Activated T-cell treated with anti-CD3 and anti-CD28 coated beads for 4 hours (primary cell): ENCODE measurements at regions not wholly inside any gene's neighbourhood (a gene's known extent, or its start where the extent isn't known, plus 50 kb on each side); places are given as distances from the start of the nearest gene placed in this dataset.
"Not testable (repeated sequence)": the region's sequence is repeated elsewhere in the genome, so short reads cannot be mapped to it uniquely, and the experiment has no call there.

Experiments used
- DNase-seq: peaks from one replicate; pipeline ENCODE4 v3.0.0-alpha.2; 2020

DNA sequence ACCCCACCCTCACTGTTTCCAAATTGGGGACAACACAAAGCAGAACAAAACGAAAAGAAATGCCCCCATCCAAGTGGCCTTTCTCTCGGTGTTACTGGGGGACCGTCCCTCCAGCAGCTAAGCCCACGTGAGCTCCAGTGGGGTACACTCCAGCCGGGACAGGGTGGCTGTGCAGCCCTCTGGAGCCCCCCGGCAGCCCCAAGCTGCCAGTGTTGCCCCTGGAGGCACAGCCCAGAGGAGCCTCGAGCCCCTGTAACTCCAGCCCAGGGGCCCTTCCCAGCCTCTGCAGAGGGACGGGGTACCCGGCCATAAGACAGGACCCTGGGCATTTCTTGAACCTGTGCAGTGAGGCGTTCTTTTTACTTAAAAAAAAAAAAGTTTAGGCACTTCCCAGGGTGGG lies 124.5 kb upstream of the KCTD7 start:
- no peak for DNase-seq

- DNase-seq = no peak
These were observed 123.7 kb upstream of the KCTD7 start for GRCh38 chr7:66505009-66505408.

- no peak for DNase-seq
These were observed 122.9 kb upstream of the KCTD7 start for GRCh38 chr7:66505531-66506451.

DNA sequence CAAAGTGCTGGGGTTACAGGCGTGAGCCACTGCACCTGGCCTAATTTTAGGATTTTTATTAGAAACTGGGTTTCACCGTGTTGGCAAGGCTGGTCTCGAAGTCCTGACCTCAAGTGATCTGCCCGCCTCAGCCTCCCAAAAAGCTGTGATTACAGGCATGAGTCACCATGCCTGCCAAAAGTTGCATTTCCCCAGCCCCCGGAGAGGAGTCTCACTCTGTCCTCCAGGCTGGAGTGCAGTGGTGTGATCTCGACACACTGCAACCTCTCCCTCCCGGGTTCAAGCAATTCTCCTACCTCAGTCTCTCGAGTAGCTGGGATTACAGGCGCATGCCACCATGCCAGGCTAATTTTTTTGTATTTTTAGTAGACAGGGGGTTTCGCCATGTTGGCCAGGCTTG lies 122.0 kb upstream of the KCTD7 start:
- not testable (repeated sequence) for DNase-seq

DNA sequence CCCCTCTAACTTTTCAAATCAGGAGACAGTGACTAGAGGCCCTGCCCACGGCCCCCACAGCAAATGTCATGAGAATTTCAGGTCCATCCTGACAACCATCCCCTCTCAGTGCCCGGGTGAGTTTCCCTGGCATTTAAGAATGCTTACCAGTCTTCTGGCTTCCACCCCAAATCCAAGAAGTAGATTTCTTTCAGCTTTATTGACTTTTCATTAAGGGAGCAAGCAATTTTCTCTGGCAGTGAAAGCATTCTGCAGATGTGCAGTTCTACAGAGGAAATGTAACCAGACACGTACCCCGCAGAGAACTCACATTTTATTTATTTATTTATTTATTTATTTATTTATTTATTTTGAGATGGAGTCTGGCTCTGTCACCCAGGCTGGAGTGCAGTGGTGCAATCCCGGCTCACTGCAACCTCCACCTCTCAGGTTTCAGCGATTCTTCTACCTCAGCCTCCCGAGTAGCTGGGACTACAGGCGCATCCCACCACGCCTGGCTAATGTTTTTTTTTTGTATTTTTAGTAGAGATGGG lies 120.9 kb upstream of the KCTD7 start:
- no peak for DNase-seq

GRCh38 chr7:66508431-66508830 lies 120.2 kb upstream of the KCTD7 start:
- no peak for DNase-seq

- DNase-seq = no peak
These were observed 114.6 kb upstream of the KCTD7 start for GRCh38 chr7:66514050-66514449.

- no peak for DNase-seq
These were observed 111.3 kb upstream of the KCTD7 start for GRCh38 chr7:66517212-66517909.

GRCh38 chr7:66518151-66518691 lies 110.5 kb upstream of the KCTD7 start:
- DNase-seq = no peak

- DNase-seq = no peak
These were observed 107.0 kb upstream of the KCTD7 start for GRCh38 chr7:66521675-66522074.

GRCh38 chr7:66522518-66522917 lies 106.2 kb upstream of the KCTD7 start:
- DNase-seq = no peak

- no peak for DNase-seq
These were observed 105.3 kb upstream of the KCTD7 start for GRCh38 chr7:66523409-66523808.

DNA sequence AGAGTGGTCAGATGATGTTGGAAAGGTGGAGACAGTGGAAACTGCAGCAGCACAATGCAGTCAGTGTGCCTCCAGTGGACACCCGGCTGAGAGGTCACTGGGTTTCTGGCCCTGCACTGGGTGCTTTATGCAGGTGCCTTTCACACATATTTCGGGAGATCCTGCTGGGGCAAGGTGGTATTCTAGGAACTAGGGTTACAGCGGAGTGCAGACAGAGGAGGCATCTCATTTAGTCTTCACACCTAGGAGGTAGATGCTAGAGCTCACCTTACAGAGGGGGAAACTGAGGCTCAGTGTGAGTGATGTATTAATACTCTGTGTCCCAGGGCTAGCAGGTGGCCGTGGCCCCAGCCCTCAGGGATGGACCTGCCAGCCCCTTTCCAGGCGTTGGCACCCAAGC lies 103.9 kb upstream of the KCTD7 start:
- no peak for DNase-seq

DNA sequence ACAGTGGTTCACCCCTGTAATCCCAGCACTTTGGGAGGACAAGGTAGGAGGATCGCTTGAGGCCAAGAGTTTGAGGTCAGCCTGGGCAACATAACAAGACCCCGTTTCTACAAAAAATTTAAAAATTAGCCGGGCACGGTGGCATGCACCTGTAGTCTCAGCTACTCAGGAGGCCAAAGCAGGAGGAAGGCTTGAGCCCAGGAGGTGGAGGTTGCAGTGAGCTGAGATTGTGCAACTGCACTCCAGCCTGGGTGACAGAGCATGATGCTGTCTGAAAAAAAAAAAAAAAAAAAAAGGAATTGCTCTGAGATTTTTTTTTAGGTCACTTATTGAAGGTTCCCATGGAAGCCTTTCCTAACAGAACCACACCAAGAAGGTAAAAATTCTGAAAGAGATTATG lies 101.9 kb upstream of the KCTD7 start:
- not testable (repeated sequence) for DNase-seq

GRCh38 chr7:66528652-66529051 lies 100.0 kb upstream of the KCTD7 start:
- DNase-seq = no peak

DNA sequence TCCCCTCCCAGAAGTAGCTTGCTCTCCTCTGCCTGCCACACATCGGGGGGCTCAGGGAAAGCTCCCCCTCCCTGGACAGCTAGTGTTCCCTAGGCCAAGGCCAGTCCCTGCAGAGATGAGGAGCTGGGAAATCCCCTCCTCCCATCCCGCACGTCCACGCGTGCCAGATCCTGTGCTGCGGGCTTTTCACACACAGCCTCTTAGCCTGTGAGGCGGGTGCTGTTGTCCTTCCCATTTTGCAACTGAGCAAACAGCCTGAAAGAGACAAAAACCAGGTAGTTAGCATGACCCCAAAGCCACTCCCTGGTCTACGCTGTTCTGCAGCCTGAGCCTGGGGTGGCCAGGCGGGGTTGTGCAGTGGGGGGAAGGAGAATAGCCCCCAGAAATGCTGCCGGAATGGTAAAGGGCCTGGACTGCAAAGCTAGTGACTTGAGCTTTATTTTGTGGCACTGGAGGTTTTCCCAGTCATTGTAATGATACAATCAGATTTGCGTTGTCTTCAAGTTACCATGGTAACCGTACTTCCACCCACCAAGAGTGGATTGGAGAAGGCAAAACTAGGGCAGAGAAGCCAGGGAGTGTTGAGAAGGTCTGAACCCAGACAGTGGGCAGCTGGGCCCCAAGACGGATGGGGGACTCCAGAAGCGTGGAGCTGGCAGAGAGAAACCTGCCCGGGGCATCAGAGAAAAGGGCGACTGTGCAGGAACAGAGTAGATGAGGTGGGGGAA lies 98.6 kb upstream of the KCTD7 start:
- no peak for DNase-seq

DNA sequence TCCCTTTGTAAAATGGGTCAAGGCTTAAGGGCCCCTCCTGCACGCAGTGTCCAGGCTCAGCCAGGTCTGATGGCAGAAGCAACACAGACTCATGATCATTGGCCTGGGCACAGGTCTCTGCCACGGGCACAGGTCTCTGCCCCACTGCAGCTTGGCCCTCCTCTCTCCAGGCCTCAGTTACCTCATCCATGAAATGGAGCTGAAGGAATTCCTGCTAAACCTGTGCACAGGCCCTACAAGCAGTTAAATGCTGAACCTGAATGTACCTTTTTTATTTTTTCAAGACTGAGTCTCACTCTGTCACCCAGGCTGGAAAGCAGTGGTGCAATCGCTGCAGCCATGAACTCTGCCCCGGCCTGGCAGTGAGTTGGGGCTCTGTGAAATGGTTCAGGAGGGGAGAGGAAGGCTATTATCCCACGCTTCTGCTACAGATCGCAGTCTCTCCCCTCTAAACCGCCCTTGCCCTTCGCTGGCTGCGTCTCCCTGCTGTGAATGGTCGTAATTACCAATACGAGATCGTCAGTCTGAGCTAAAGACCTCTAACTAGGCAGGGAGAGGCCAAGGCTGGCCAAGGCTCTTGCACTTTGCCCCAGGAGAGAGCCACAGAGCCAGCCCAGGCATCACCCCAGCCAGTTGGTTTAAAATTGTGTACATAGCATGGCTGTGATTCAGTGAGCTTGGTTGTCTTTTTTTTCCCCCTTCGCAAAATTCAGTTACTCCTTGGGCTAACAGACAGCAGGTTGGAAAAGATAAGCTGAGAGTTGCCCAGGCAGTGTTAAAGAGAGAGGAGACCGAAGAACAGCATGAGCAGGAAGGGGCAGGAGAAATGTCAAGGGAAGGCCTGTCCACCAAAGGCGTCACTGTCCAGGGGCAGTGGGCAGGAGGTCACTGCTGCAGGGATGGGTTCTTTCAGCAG lies 93.0 kb upstream of the KCTD7 start:
- no peak for DNase-seq

DNA sequence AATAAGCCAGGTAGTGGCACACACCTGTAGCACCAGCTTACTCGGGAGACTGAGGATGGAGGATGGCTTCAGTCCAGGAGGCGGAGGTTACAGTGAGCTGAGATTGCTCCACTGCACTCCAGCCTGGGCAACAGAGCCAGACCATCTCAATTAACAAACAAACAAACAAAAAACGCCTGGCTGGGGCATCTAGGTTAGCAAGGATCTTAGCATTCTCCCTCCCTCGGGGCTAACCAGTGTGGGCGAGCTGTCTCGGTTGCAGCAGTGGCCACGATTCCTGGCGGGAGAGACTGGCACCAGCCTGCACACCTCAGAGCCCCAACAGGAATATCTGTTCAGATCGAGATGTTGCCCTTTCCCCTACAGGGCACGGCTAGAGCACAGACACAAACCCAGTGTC lies 91.3 kb upstream of the KCTD7 start:
- DNase-seq = no peak

GRCh38 chr7:66537876-66538275 lies 90.8 kb upstream of the KCTD7 start:
- no peak for DNase-seq

DNA sequence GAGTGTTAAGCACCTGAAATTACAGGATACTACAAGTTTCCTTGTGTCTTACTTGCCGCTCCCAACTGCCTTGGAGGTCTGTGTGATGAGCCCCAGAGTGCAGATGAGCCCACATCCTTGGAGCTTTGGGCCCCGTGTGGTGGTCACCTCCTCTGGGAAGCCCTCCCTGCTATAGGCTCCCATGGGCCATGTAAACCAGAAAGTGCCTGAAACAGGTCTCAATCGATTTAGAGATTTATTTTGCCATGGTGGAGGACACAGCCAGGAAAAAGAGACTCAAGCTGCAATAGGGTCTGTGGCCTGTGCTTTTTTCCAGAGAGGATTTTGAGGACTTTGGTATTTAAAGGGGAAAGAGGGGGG lies 89.4 kb upstream of the KCTD7 start:
- DNase-seq = no peak

DNA sequence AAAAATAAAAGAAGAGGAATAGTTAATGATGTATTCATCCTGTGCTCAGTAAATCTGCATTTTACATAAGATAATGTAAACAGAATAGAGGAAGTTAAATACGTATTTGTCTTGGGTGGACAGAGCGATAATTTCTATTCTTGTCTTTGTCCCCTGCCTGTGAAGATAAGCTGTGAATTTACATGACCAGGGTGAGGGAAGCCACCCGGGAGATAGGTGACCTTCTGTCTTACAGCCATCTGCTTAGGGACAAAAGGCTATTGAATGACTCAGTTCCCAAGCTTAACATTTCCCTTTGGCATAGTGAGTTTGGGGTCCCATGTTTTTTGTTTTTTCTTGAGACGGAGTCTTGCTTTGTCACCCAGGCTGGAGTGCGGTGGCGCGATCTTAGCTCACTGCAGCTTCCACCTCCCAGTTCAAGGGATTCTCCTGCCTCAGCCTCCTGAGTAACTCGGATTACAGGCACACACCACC lies 88.7 kb upstream of the KCTD7 start:
- no peak for DNase-seq

- no peak for DNase-seq
These were observed 86.6 kb upstream of the KCTD7 start for GRCh38 chr7:66542049-66542448.
